SW 1271 (cell line): ENCODE measurements at regions not wholly inside any gene's neighbourhood (a gene's known extent, or its start where the extent isn't known, plus 50 kb on each side); places are given as distances from the start of the nearest gene placed in this dataset.
"Not testable (repeated sequence)": the region's sequence is repeated elsewhere in the genome, so short reads cannot be mapped to it uniquely, and the experiment has no call there.

Experiments
- DNase-seq, 2 experiments: peaks; one replicate each; lab custom pipeline; 2025; lab: John Stamatoyannopoulos, UW

- DNase-seq, result no peak
Measured at GRCh38 chr9:75780185-75780584, 110.3 kb upstream of the PCSK5 start.

GRCh38 chr9:75788006-75788634, 102.4 kb upstream of the PCSK5 start:
- DNase-seq, result no peak

- DNase-seq, result no peak
Measured at GRCh38 chr9:75797085-75797580, 93.3 kb upstream of the PCSK5 start.

DNA sequence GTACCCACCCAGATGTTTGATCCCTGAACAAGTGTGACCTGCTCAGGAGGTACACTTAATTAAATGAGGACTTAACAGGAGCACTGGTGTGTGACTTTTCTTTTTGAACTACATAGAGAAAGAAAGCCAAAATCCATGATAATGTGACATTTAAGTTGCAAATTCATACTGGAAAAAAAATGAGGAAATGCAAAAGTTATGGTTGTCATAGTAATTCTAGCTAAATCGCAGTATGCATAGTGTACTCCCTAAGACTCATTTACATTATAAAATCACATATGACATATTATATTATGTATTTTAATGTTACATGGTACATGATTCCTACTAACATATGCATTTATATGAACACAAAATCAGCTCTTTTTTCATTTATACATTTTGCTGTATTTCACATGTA, 92.0 kb upstream of the PCSK5 start:
- no peak for DNase-seq

- no peak for DNase-seq
Measured at GRCh38 chr9:75803130-75803529, 87.3 kb upstream of the PCSK5 start.

DNA sequence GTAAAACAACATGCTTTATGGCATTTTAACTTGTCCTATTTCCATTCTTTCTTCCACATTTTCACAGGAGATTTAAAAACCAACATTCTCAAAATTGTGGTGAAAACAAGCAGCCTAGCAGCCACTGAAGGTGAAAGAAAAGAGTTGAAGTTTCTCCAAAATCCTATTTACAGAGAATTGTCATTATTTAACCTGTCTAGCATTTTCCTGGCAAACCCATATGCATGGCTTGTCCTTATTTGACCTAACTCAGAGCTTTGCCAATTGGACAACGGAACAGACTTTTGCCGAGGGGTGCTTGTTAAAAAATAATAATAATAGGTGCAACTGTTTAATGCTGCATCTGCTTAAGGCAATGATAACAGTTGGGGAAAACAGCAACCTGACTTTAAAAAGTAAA, 80.4 kb upstream of the PCSK5 start:
- DNase-seq, result no peak

- DNase-seq, result no peak
Measured at GRCh38 chr9:75811692-75812091, 78.8 kb upstream of the PCSK5 start.

GRCh38 chr9:75812141-75812540, 78.3 kb upstream of the PCSK5 start:
- no peak for DNase-seq

DNA sequence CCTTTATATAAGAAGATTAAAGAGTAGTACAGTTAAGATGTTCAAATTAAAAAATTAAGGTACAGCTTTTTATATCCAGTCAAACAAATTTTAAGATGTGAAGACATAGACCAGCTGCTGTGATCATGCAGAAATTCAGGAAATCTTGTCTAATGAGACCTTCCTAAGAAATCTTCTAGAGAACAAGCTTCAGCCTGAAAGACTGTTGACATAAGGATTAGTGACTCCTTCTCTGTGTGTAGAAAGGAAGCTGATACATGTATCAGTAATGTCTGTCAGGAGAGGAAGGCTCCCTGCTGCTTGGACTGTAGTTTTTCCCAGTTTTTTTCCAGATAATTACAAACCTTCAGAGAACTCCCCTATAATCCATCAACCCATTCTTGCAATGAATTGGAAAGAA, 75.8 kb upstream of the PCSK5 start:
- DNase-seq, result no peak

DNA sequence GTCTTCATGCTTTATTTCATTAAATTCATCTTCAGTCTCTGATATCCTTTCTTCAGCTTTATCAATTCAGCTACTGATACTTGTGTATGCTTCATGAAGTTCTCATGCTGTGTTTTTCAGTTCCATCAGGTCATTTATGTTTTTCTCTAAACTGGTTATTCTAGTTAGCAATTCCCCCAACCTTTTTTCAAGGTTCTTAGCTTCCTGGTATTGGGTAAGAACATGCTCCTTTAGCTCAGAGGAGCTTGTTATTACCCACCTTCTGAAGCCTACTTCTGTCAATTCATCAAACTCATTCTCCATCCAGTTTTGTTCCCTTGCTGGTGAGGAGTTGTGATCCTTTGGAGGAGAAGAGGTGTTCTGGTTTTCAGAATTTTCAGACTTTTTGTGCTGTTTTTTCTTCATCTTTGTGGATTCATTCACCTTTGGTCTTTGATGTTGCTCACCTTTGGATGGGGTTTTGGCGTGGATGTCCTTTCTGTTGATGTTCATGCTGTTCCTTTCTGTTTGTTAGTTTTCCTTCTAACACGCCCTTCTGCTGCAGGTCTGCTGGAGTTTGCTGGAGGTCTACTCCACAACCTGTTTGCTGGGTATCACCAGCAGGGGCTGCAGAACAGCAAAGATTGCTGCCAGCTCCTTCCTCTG, 69.9 kb upstream of the PCSK5 start:
- not testable (repeated sequence) for DNase-seq

DNA sequence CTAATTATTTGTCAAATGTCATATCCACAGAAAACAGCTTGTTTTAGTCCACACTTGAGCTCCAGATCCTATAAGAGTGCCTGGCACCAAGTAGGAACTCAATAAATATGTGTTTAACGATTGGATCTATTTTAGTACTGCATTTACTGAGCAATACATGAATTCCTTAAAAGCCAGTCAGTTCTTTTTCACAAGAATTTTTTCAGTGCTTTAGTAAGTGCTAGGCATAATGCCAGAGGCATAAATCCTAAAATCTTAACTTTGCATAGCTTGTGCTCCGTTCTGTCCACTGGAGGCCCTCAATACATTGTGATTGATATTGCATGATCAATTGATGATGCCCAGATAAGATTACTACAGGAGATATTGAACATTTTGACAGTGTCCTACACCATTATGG, 67.3 kb upstream of the PCSK5 start:
- DNase-seq, result no peak

DNA sequence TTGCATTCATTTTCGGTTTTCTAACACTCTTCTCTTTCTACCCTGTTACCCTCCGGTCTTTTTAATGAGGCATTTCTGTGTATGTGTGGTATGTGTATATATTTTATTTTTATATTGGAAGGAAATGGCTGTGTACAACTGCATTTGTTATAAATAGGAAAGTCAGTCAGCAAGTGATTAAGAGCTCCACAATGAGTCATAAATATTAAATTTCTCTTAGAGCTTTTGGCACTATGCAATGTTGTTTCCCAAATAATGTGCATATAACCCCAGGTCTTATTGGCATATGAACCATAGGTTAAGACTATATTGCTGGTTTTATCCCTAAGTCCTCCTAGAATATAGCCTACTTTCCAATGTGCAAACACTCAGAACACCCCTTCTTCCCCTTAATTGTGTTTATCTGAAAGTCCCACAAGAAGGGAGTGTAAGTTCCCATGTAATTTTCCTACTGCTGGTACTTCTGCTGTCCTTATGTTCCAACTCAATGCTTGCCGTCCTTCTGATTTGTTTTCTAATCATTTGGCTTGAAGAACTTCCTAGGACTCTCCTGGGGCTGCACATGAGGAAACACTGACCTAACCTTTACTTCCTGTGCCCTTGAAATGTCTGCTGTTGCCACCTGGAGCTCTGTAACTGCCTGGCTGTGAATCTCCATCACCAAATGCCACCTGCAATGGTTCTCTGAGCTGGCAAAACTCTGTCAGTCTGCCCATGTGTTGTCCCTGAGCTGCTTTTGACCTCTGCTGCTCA, 65.5 kb upstream of the PCSK5 start:
- no peak for DNase-seq

GRCh38 chr9:75826314-75826713, 64.2 kb upstream of the PCSK5 start:
- no peak for DNase-seq

GRCh38 chr9:75830303-75830702, 60.2 kb upstream of the PCSK5 start:
- no peak for DNase-seq

- no peak for DNase-seq
Measured at GRCh38 chr9:75833778-75834177, 56.7 kb upstream of the PCSK5 start.

DNA sequence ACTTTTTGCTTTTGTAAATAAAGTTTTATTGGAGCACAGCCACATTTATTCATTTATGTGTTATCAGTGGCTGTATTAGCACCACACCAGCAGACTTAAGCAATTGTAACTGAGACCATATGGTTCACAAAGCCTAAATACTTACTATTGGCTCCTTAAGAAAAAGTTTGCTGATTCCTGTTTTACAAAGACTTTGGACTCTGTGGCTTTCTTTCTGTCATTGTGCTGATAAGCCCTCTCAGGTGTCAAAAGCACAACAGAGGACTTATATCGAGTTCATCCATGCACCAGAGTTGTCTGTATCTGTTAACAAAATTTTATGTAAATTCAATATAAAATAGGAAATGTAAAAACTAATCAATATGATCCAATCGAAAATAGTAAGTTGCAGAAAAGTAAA, 55.6 kb upstream of the PCSK5 start:
- DNase-seq, result no peak
